Caco-2 (cell line): ENCODE measurements at regions not wholly inside any gene's neighbourhood (a gene's known extent, or its start where the extent isn't known, plus 50 kb on each side); places are given as distances from the start of the nearest gene placed in this dataset.

Experiments
- BruUV-seq: library from RNA; stranded (reverse); fragments of 400-500 nt; replicated peaks from 2 replicates; lab custom pipeline; 2021; lab: Mats Ljungman, UMichigan
- CTCF ChIA-PET: fragments of 300-600 bp; sonication (Branson Sonifier 250); formaldehyde crosslinking; loops from one replicate; lab custom pipeline; 2022; ENCODE audit warnings: antibody characterized with exemption; lab: Charles Lee
- POLR2A ChIA-PET: fragments of 300-600 bp; sonication (Branson Sonifier 250); formaldehyde crosslinking; loops from one replicate; lab custom pipeline; 2022; ENCODE audit warnings: antibody characterized with exemption; lab: Charles Lee
- DNase-seq, 2 experiments: peaks; one replicate each; pipeline versions ENCODE4 v3.0.0 to v3.0.0-alpha.2; 2020 to 2022
- H3K27me3 ChIP-seq: replicated peaks from 2 replicates; pipeline ENCODE4 v1.6.0; 2011; ENCODE audit warnings: low read length; ENCODE audit not compliant: control insufficient read depth, insufficient read depth
- H3K36me3 ChIP-seq: 2 replicates; pipeline ENCODE4 v1.5.1; 2011; ENCODE audit warnings: low read length; ENCODE audit not compliant: control insufficient read depth, insufficient read depth
- H3K4me1 ChIP-seq: fragments of 250-450 bp; sonication (Bioruptor Pico); 2 replicates; pipeline ENCODE4 v1.5.1; 2020; ENCODE audit warnings: mild to moderate bottlenecking
- H3K4me3 ChIP-seq: 2 replicates; pipeline ENCODE4 v1.5.1; 2011; ENCODE audit warnings: low read depth, mild to moderate bottlenecking, control low read depth, low read length
- H3K9me3 ChIP-seq: fragments of 250-450 bp; sonication (Bioruptor Pico); 2 replicates; pipeline ENCODE4 v1.5.1; 2020; ENCODE audit warnings: mild to moderate bottlenecking, moderate library complexity
- H3K27ac Mint-ChIP-seq: one replicate; pipeline ENCODE4 v1.8.0; 2022; ENCODE audit warnings: mixed read lengths; ENCODE audit not compliant: unreplicated experiment
- H3K27me3 Mint-ChIP-seq: one replicate; pipeline ENCODE4 v1.8.0; 2022; ENCODE audit warnings: mixed read lengths; ENCODE audit not compliant: insufficient read depth, unreplicated experiment
- H3K36me3 Mint-ChIP-seq: one replicate; pipeline ENCODE4 v1.8.0; 2022; ENCODE audit warnings: mild to moderate bottlenecking, mixed read lengths; ENCODE audit not compliant: insufficient read depth, unreplicated experiment
- H3K4me1 Mint-ChIP-seq: one replicate; pipeline ENCODE4 v1.8.0; 2022; ENCODE audit warnings: low read depth, mixed read lengths; ENCODE audit not compliant: unreplicated experiment
- H3K4me3 Mint-ChIP-seq: one replicate; pipeline ENCODE4 v1.8.0; 2022; ENCODE audit warnings: mild to moderate bottlenecking, moderate library complexity, mixed read lengths; ENCODE audit not compliant: unreplicated experiment
- H3K9me3 Mint-ChIP-seq: one replicate; pipeline ENCODE4 v1.8.0; 2022; ENCODE audit warnings: mixed read lengths; ENCODE audit not compliant: unreplicated experiment
- CTCF ChIP-seq, 2 experiments: fragments of 200-600 bp in 1 of 2; IDR thresholded peaks; 1 replicate in 1 of 2; 2 replicates in 1 of 2; pipeline versions ENCODE4 v1.5.1 to v1.8.0; 2011 to 2022; ENCODE audit warnings: antibody characterized with exemption in 1 of 2, control low read depth in 1 of 2, inconsistent platforms in 1 of 2, low read depth in 1 of 2, low read length in 1 of 2, mild to moderate bottlenecking in 1 of 2, moderate library complexity in 1 of 2; ENCODE audit not compliant: insufficient read depth in 1 of 2, severe bottlenecking in 1 of 2, unreplicated experiment in 1 of 2
- intact Hi-C: fragments of 100-400 bp; cut with micrococcal nuclease; formaldehyde crosslinking; loops from one replicate; pipeline ENCODE4 v1.10.0; 2022; ENCODE audit not compliant: unreplicated experiment

GRCh38 chr14:25848601-25849000, 749.2 kb downstream of the NOVA1 start:
- no peaks in the 10 kb centered on the region for H3K4me1 ChIP-seq
- no peak for TF ChIP-seq CTCF (IDR thresholded peaks at IDR 0.05; ENCODE audit: insufficient read depth in 1 of 2, low read depth in 1 of 2, low read length in 1 of 2, severe bottlenecking in 1 of 2, unreplicated experiment in 1 of 2)
- no peak overlapping the region for H3K4me3 ChIP-seq
- no peaks in the 10 kb centered on the region for H3K27me3 Mint-ChIP-seq
- H3K4me1 Mint-ChIP-seq: no peaks in the 10 kb centered on the region
- no peak for DNase-seq
- H3K9me3 ChIP-seq: no peaks in the 10 kb centered on the region
- H3K9me3 Mint-ChIP-seq: no peaks in the 10 kb centered on the region
- H3K27me3 ChIP-seq: no peaks in the 10 kb centered on the region
- no peak overlapping the region for H3K4me3 Mint-ChIP-seq
- H3K36me3 Mint-ChIP-seq: no peaks in the 10 kb centered on the region
- intact Hi-C loops: no loop called here
- CTCF ChIA-PET: no interaction called here
- BruUV-seq: no TSS peak
- no peaks in the 10 kb centered on the region for H3K36me3 ChIP-seq
- H3K27ac Mint-ChIP-seq: no peak overlapping the region
- POLR2A ChIA-PET: no interaction called here

GRCh38 chr14:25846246-25846645, 751.6 kb downstream of the NOVA1 start:
- intact Hi-C loops: no loop called here
- Mint-ChIP-seq H3K4me3 (no peak overlapping the region), H3K36me3 (no peaks in the 10 kb centered on the region), H3K27ac (no peak overlapping the region), H3K4me1 (no peaks in the 10 kb centered on the region), H3K27me3 (no peaks in the 10 kb centered on the region), H3K9me3 (no peaks in the 10 kb centered on the region)
- H3K4me3 ChIP-seq: no peak overlapping the region
- no peaks in the 10 kb centered on the region for H3K27me3 ChIP-seq
- ChIA-PET POLR2A (no interaction called here), CTCF (no interaction called here)
- no peaks in the 10 kb centered on the region for H3K4me1 ChIP-seq
- no peaks in the 10 kb centered on the region for H3K9me3 ChIP-seq
- DNase-seq: no peak
- BruUV-seq: no TSS peak
- H3K36me3 ChIP-seq: no peaks in the 10 kb centered on the region
- TF ChIP-seq CTCF (IDR thresholded peaks at IDR 0.05; ENCODE audit: insufficient read depth in 1 of 2, low read depth in 1 of 2, low read length in 1 of 2, severe bottlenecking in 1 of 2, unreplicated experiment in 1 of 2): no peak

GRCh38 chr14:25843481-25844470, 754.1 kb downstream of the NOVA1 start:
- H3K9me3 Mint-ChIP-seq: no peaks in the 10 kb centered on the region
- BruUV-seq: no TSS peak
- peaks cover 3% of the 10 kb centered on the region for H3K27me3 Mint-ChIP-seq
- no peak overlapping the region for H3K4me3 Mint-ChIP-seq
- intact Hi-C loops: no loop called here
- DNase-seq: no peak
- H3K4me1 ChIP-seq: no peaks in the 10 kb centered on the region
- H3K36me3 ChIP-seq: no peaks in the 10 kb centered on the region
- no peaks in the 10 kb centered on the region for H3K36me3 Mint-ChIP-seq
- ChIA-PET CTCF (no interaction called here), POLR2A (no interaction called here)
- no peak for TF ChIP-seq CTCF (IDR thresholded peaks at IDR 0.05; ENCODE audit: insufficient read depth in 1 of 2, low read depth in 1 of 2, low read length in 1 of 2, severe bottlenecking in 1 of 2, unreplicated experiment in 1 of 2)
- no peak overlapping the region for H3K27ac Mint-ChIP-seq
- no peaks in the 10 kb centered on the region for H3K4me1 Mint-ChIP-seq
- no peaks in the 10 kb centered on the region for H3K27me3 ChIP-seq
- no peak overlapping the region for H3K4me3 ChIP-seq
- H3K9me3 ChIP-seq: no peaks in the 10 kb centered on the region
